IMR-90 (cell line): ENCODE measurements at regions not wholly inside any gene's neighbourhood (a gene's known extent, or its start where the extent isn't known, plus 50 kb on each side); places are given as distances from the start of the nearest gene placed in this dataset.
A peak's percentile ranks its signal among the peaks of the same experiment; 100 is the strongest.

Experiments
- ATAC-seq: fragments of 200-7000 bp; cut with Tn5 transposase; 2 replicates; pipeline ENCODE4 v1.9.1; 2020; ENCODE audit warnings: low read depth, mild to moderate bottlenecking, moderate library complexity
- BruUV-seq: library from RNA; stranded (reverse); fragments of 400-500 nt; replicated peaks from 2 replicates; lab custom pipeline; 2021; lab: Mats Ljungman, UMichigan
- CTCF ChIA-PET: fragments of 300-600 bp; formaldehyde crosslinking; extraction: SDS; loops from one replicate; lab custom pipeline; 2021; ENCODE audit warnings: antibody characterized with exemption; lab: Yijun Ruan, JAX
- POLR2A ChIA-PET: fragments of 300-600 bp; sonication (Branson Sonifier 250); formaldehyde crosslinking; loops from one replicate; lab custom pipeline; 2022; ENCODE audit warnings: antibody characterized with exemption; ENCODE audit not compliant: unreplicated experiment; lab: Charles Lee
- DNase-seq: peaks from one replicate; pipeline ENCODE4 v3.0.0; 2013
- H2AFZ ChIP-seq: replicated peaks from 2 replicates; pipeline ENCODE3; 2013; ENCODE audit warnings: low read length, mild to moderate bottlenecking; ENCODE audit not compliant: poor library complexity
- H2AK5ac ChIP-seq: 2 replicates; pipeline ENCODE4 v1.6.1; 2013; ENCODE audit warnings: low read depth, low read length, inconsistent platforms
- H2AK9ac ChIP-seq: replicated peaks from 2 replicates; pipeline ENCODE3; 2013; ENCODE audit warnings: mild to moderate bottlenecking, low read depth, low read length, moderate library complexity; ENCODE audit not compliant: poor library complexity
- H2BK120ac ChIP-seq: 2 replicates; pipeline ENCODE4 v1.6.1; 2013; ENCODE audit warnings: low read depth, low read length, inconsistent platforms
- H2BK15ac ChIP-seq: 3 replicates; pipeline ENCODE4 v1.6.1; 2013; ENCODE audit warnings: low read depth, low read length, inconsistent platforms
- H2BK20ac ChIP-seq: 2 replicates; pipeline ENCODE4 v1.6.1; 2013; ENCODE audit warnings: low read depth, mild to moderate bottlenecking, inconsistent platforms, low read length, moderate library complexity
- H2BK5ac ChIP-seq: 2 replicates; pipeline ENCODE4 v1.6.1; 2013; ENCODE audit warnings: mild to moderate bottlenecking, low read depth, low read length, inconsistent platforms; ENCODE audit not compliant: poor library complexity, severe bottlenecking
- H3K14ac ChIP-seq: replicated peaks from 2 replicates; pipeline ENCODE4 v1.6.1; 2013; ENCODE audit warnings: low read depth, low read length, inconsistent platforms
- H3K18ac ChIP-seq: 2 replicates; pipeline ENCODE4 v1.6.1; 2013; ENCODE audit warnings: low read depth, low read length, control low read depth
- H3K23ac ChIP-seq: 2 replicates; pipeline ENCODE4 v1.6.1; 2013; ENCODE audit warnings: low read depth, low read length, inconsistent platforms
- H3K27ac ChIP-seq: 2 replicates; pipeline ENCODE4 v1.5.1; 2013; ENCODE audit warnings: mild to moderate bottlenecking, control low read depth, low read length; ENCODE audit not compliant: insufficient read depth
- H3K27me3 ChIP-seq: 2 replicates; pipeline ENCODE4 v1.6.1; 2013; ENCODE audit warnings: low read length; ENCODE audit not compliant: control insufficient read depth, insufficient read depth
- H3K36me3 ChIP-seq: 2 replicates; pipeline ENCODE4 v1.6.1; 2013; ENCODE audit warnings: low read length, mixed read lengths; ENCODE audit not compliant: control insufficient read depth, insufficient read depth
- H3K4ac ChIP-seq: 2 replicates; pipeline ENCODE4 v1.6.1; 2013; ENCODE audit warnings: low read depth, low read length, inconsistent platforms
- H3K4me1 ChIP-seq: 2 replicates; pipeline ENCODE4 v1.6.1; 2013; ENCODE audit warnings: low read length, mixed read lengths; ENCODE audit not compliant: control insufficient read depth, insufficient read depth
- H3K4me2 ChIP-seq: 2 replicates; pipeline ENCODE4 v1.6.1; 2013; ENCODE audit warnings: low read depth, mild to moderate bottlenecking, control low read depth, low read length, moderate library complexity
- H3K4me3 ChIP-seq: 2 replicates; pipeline ENCODE4 v1.5.1; 2013; ENCODE audit warnings: low read depth, mild to moderate bottlenecking, control low read depth, low read length, moderate library complexity; ENCODE audit not compliant: insufficient read depth
- H3K56ac ChIP-seq: 2 replicates; pipeline ENCODE4 v1.6.1; 2013; ENCODE audit warnings: low read length, inconsistent platforms; ENCODE audit not compliant: insufficient read depth; ENCODE audit errors: extremely low read depth
- H3K79me1 ChIP-seq, 2 experiments: 2 replicates each; pipeline ENCODE4 v1.6.1; 2013; ENCODE audit warnings: low read length in 2 of 2, inconsistent platforms in 1 of 2, low read depth in 1 of 2
- H3K9ac ChIP-seq: 2 replicates; pipeline ENCODE4 v1.6.1; 2013; ENCODE audit warnings: low read depth, low read length, control low read depth
- H3K9me1 ChIP-seq: 2 replicates; pipeline ENCODE4 v1.6.1; 2013; ENCODE audit warnings: low read length, inconsistent platforms; ENCODE audit not compliant: insufficient read depth
- H3K9me3 ChIP-seq: 2 replicates; pipeline ENCODE4 v1.6.1; 2013; ENCODE audit warnings: low read length; ENCODE audit not compliant: control insufficient read depth, insufficient read depth
- H4K20me1 ChIP-seq: 2 replicates; pipeline ENCODE4 v1.6.1; 2013; ENCODE audit warnings: low read length, inconsistent platforms; ENCODE audit not compliant: insufficient read depth
- H4K5ac ChIP-seq: 2 replicates; pipeline ENCODE4 v1.6.1; 2013; ENCODE audit warnings: mild to moderate bottlenecking, low read depth, low read length, control low read depth
- H4K8ac ChIP-seq, 2 experiments: 2 replicates each; pipeline ENCODE4 v1.6.1; 2013; ENCODE audit warnings: low read depth in 2 of 2, low read length in 2 of 2, control low read depth in 1 of 2, inconsistent platforms in 1 of 2
- H4K91ac ChIP-seq: 2 replicates; pipeline ENCODE4 v1.6.1; 2013; ENCODE audit warnings: low read depth, low read length, inconsistent platforms; ENCODE audit not compliant: insufficient read depth
- CEBPB ChIP-seq: IDR thresholded peaks from 2 replicates; pipeline ENCODE4 v1.6.1; 2012; ENCODE audit warnings: low read depth, low read length, improper control_type of control experiment
- NFE2L2 ChIP-seq: fragments of 150-350 bp; IDR thresholded peaks from 2 replicates; pipeline ENCODE4 v1.6.1; 2016; ENCODE audit warnings: low read depth, mild to moderate bottlenecking, low read length
- WGBS, 2 experiments: methylation state at CpG; one replicate each; pipeline versions ENCODE4 v1.1.5 to v1.1.7; 2013; ENCODE audit warnings: missing lambda C conversion rate in 2 of 2; ENCODE audit not compliant: insufficient read length in 1 of 2; ENCODE audit errors: extremely low coverage in 2 of 2; 5-methylcytosine and 5-hydroxymethylcytosine counted together
- dilution Hi-C: fragments of 300-500 bp; cut with HindIII; formaldehyde crosslinking; loops from one replicate; pipeline ENCODE4 v1.14.3; 2018; ENCODE audit warnings: low sequenced_read_pairs; ENCODE audit not compliant: unreplicated experiment
- in situ Hi-C: fragments of 300-500 bp; cut with MboI; formaldehyde crosslinking; loops from 3 replicates; pipeline ENCODE4 v1.14.3; 2019; ENCODE audit warnings: low sequenced_read_pairs, inconsistent platforms, mixed read lengths
- intact Hi-C: fragments of 100-400 bp; cut with micrococcal nuclease; formaldehyde crosslinking; loops from 2 replicates; pipeline ENCODE4 v1.10.0; 2022

GRCh38 chr2:56505885-56506284 is 322.1 kb downstream of the CCDC85A start:
- Histone ChIP-seq H3K27ac (no peak overlapping the region), H3K9me1 (no peaks in the 10 kb centered on the region), H3K79me1 (no peaks in the 10 kb centered on the region), H4K20me1 (no peaks in the 10 kb centered on the region), H2AK5ac (no peak overlapping the region), H2BK120ac (no peak overlapping the region), H3K14ac (no peak overlapping the region), H3K18ac (no peak overlapping the region), H2BK20ac (no peak overlapping the region), H4K91ac (no peak overlapping the region), H2BK15ac (no peak overlapping the region), H3K4me2 (no peak overlapping the region), H3K27me3 (no peaks in the 10 kb centered on the region), H2AFZ (no peak overlapping the region), H3K4me3 (no peak overlapping the region), H4K5ac (no peak overlapping the region), H3K36me3 (no peaks in the 10 kb centered on the region), H2BK5ac (no peak overlapping the region), H2AK9ac (no peak overlapping the region), H3K23ac (no peak overlapping the region), H3K9me3 (peaks cover 5% of the 10 kb centered on the region; the same call in 1 of the 2 replicates), H3K56ac (no peak overlapping the region), H4K8ac (no peak overlapping the region), H3K9ac (no peak overlapping the region), H3K4me1 (no peaks in the 10 kb centered on the region), H3K4ac (no peak overlapping the region)
- ATAC-seq (no peak), DNase-seq (no peak)
- TF ChIP-seq NFE2L2 (no peak), CEBPB (peak; percentile 72)
- in situ Hi-C loops = no loop called here
- WGBS, 2 experiments = no CpG with 5 or more reads among the region's 3 CpGs
- BruUV-seq = no TSS peak
- dilution Hi-C loops = no loop called here
- POLR2A ChIA-PET = no interaction called here
- CTCF ChIA-PET = no interaction called here
- intact Hi-C loops = no loop called here
